ENCODE measurements at regions not wholly inside any gene's neighbourhood (a gene's known extent, or its start where the extent isn't known, plus 50 kb on each side); places are given as distances from the start of the nearest gene placed in this dataset.

DNA sequence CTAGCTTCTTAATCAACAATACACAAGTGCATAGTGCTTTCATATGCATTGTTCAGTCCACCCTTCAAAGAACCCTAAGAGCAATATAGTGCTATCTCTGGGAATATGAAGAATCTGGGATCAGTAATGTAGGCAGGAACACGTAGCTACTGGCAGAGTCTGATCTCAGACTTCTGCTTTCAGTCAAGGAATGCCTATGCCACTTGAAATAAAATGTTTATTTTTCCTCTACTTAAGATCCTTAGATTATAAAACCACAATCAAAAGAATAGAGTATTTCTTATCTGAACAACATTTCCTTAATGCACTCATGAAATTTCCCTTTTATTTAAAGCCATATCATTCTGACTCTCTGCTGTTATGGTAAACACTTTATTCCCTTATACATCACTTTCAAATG, 1407.8 kb upstream of the C9orf72 start:
- Histone ChIP-seq H3K23me2 (ENCODE audit: low read depth, low read length) (no peaks in the 10 kb centered on the region), H4K20me1 (replicated peaks in 1 of 2; ENCODE audit: control insufficient read depth in 1 of 2, insufficient read depth in 2 of 2, low read length in 2 of 2) (no peaks in the 10 kb centered on the region), H3K18ac (ENCODE audit: extremely low read depth, low read length) (no peak overlapping the region), H3K36me3 (ENCODE audit: control insufficient read depth in 2 of 4, insufficient read depth in 4 of 4, low read length in 3 of 4) (no peaks in the 10 kb centered on the region), H2BK20ac (ENCODE audit: low read length) (no peak overlapping the region), H2BK120ac (replicated peaks; ENCODE audit: low read depth, low read length) (no peak overlapping the region), H3K9me3 (ENCODE audit: insufficient read depth in 2 of 2, low read depth in 1 of 2, low read length in 1 of 2) (no peaks in the 10 kb centered on the region), H4K91ac (replicated peaks; ENCODE audit: insufficient read length, low read length) (no peak overlapping the region), H3K4ac (replicated peaks; ENCODE audit: insufficient read length, low read depth, low read length) (no peak overlapping the region), H3K14ac (ENCODE audit: insufficient read length) (no peak overlapping the region), H3K9ac (replicated peaks in 1 of 4; ENCODE audit: extremely low read depth in 1 of 4, low read depth in 3 of 4, low read length in 3 of 4) (no peak overlapping the region), H3K4me3 (ENCODE audit: extremely low read depth in 1 of 4, insufficient read depth in 2 of 4, low read depth in 3 of 4, low read length in 4 of 4) (no peak overlapping the region), H2AK5ac (ENCODE audit: low read depth, low read length) (no peak overlapping the region), H3K27ac (ENCODE audit: low read depth, low read length) (no peak overlapping the region), H3K27me3 (replicated peaks in 1 of 4; ENCODE audit: control insufficient read depth in 3 of 4, extremely low read depth in 1 of 4, insufficient read depth in 3 of 4, low read length in 3 of 4) (no peaks in the 10 kb centered on the region), H2BK5ac (ENCODE audit: low read depth, low read length) (no peak overlapping the region), H2BK12ac (ENCODE audit: low read depth, low read length) (no peak overlapping the region), H3K79me1 (ENCODE audit: low read depth, low read length) (no peaks in the 10 kb centered on the region), H3K4me2 (ENCODE audit: insufficient read depth in 1 of 2, low read depth in 2 of 2, low read length in 2 of 2) (no peak overlapping the region), H2BK15ac (ENCODE audit: low read length) (no peak overlapping the region), H3K4me1 (replicated peaks in 1 of 4; ENCODE audit: control insufficient read depth in 3 of 4, insufficient read depth in 4 of 4, low read length in 3 of 4) (no peaks in the 10 kb centered on the region), H3K56ac (replicated peaks; ENCODE audit: insufficient read length, low read depth, low read length) (no peak overlapping the region), H2AFZ (ENCODE audit: low read length) (no peak overlapping the region), H3K23ac (ENCODE audit: insufficient read length) (no peak overlapping the region), H4K8ac (ENCODE audit: extremely low read depth, insufficient read depth, low read length) (no peak overlapping the region), H4K5ac (ENCODE audit: insufficient read length, low read depth, low read length) (no peak overlapping the region), H3K79me2 (ENCODE audit: control insufficient read depth in 1 of 2, insufficient read depth in 2 of 2, low read length in 2 of 2) (no peaks in the 10 kb centered on the region)
- ChIA-PET POLR2A (ENCODE audit: partially characterized antibody) (no interaction called here), CTCF (ENCODE audit: partially characterized antibody) (no interaction called here)
- TF ChIP-seq TEAD4 (IDR thresholded peaks at IDR 0.05; ENCODE audit: low read depth, low read length) (no peak), EP300 (IDR thresholded peaks at IDR 0.05; ENCODE audit: borderline replicate concordance in 1 of 2, low read depth in 2 of 2, low read length in 2 of 2) (no peak), SP4 (IDR thresholded peaks at IDR 0.05; ENCODE audit: low read length) (no peak)
- DNase-seq (ENCODE audit: low read depth in 1 of 2, low spot score in 2 of 2), result no peak
- 100% methylated on average over 1 of the region's 1 CpG; no CpG with 5 or more reads in 1 of the 2 experiments for WGBS, 2 experiments (ENCODE audit: extremely low coverage in 1 of 2, insufficient coverage in 1 of 2, insufficient read length in 1 of 2, insufficient replicate concordance in 2 of 2, low coverage in 1 of 2, low lambda C conversion rate in 2 of 2, missing lambda C conversion rate in 1 of 2)
- FAIRE-seq, result no peak
